ENCODE measurements at regions not wholly inside any gene's neighbourhood (a gene's known extent, or its start where the extent isn't known, plus 50 kb on each side); places are given as distances from the start of the nearest gene placed in this dataset.

GRCh38 chr13:40302351-40302750, 364.1 kb downstream of the FOXO1 start:
- no peak for DNase-seq (ENCODE audit: low read depth)

DNA sequence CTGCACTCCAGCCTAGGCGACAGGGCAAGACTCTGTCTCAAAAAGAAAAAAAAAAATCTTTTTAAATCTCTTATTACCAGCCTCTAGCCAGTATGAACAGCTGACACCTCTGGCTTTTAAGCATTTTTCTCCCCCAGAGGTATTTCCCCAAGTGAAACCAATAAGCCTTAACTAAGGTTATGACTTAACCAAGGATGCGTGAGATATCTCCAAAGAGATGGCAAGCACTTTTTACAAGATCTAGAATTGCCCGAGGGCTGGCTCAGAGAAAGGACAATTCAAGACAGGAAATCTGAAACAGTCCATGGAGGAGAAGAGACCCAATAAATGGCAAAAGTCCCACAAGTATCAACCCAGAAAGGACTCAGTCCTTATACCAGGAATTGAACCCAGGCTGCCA, 362.1 kb downstream of the FOXO1 start:
- DNase-seq (ENCODE audit: low read depth), result no peak

DNA sequence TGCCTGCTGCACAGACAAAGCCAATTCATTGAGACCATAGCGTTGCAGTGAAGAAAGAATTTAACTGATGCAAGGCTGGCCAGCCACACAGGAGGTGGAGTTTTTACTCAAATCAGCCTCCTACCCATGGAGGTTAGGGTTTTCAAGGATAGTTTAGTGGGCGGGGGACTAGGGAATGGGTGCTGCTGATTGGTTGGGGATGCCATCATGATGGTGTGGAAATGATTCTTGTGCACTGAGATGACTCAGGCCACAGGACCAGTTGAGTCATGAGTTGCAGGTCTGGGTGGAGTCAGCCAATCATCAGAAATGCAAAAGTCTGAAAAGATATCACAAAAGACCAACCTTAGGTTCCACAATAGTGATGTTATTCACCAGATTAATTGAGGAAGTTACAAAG, 359.6 kb downstream of the FOXO1 start:
- peak; percentile 41 for DNase-seq (ENCODE audit: low read depth)

- no peak for DNase-seq (ENCODE audit: low read depth)
Observed at GRCh38 chr13:40309881-40310280, 356.6 kb downstream of the FOXO1 start.

GRCh38 chr13:40311356-40312101, 354.9 kb downstream of the FOXO1 start:
- no peak for DNase-seq (ENCODE audit: low read depth)

- no peak for DNase-seq (ENCODE audit: low read depth)
Observed at GRCh38 chr13:40313269-40314200, 352.9 kb downstream of the FOXO1 start.

DNA sequence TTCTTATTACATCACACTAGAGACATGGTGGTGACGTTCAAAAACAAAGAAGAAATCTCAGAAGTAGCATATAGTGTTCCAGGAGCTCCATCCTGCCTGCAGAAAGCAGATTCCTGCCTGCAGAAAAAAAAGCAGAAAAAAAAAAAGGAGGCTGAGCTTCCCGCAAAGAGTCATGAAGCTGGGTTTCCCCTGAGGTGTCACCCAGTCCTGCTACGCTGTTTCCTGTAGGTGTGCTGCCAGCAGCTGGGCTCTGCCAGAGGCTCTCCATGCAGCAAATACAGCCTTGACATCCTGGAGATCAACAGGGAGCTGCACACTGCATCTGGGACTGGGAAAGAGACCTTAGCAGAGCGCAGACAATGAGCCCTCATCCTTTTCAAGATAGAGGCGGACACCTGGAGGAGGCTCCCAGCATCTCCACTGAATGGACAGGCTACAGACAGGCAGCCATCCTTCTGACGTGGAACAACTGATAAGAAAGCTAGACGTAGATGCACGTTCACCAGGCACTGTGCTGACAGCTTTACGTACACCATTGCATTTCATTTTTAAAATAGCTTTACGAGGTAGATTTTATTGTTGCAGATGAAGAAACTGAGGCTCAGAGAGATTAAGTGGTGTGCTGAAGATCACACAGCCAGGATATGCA, 350.9 kb downstream of the FOXO1 start:
- DNase-seq (ENCODE audit: low read depth), result peak; percentile 47

DNA sequence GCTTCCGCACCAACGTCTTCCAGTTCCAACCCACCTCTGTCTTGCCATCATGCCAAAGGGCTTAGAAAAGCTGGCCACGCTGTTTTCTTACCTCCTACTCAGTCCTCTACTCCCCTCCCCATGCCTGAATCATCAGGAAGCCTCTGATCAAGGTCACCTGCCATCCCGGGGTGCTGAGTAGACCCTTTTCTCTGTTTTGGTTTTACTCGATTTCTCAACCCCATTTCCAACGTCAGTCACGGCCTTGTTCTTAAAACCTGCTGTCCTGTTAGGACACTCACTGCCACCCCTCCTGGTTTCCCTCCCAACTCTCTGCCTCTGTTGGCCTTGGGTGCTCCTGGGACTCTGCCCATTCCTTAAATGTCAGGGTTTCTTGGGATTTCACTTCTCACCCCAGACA, 350.1 kb downstream of the FOXO1 start:
- peak; percentile 34 for DNase-seq (ENCODE audit: low read depth)

DNA sequence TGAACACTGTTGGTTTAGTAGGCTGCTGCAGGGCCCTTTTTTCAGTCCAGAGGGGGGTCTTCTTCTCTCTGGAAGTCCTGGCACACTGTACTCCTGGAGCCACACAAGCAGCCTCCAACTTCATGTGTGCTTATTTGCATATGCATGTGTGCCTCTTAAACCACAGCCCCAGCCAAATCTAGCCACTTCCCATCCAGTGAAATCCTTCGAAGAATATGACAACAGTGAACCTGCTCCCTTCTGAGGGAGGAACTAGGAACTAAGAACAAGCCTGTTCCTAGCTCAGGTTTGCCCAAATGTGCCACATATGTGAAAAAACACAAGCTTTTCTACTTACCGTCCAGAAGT, 348.5 kb downstream of the FOXO1 start:
- no peak for DNase-seq (ENCODE audit: low read depth)

DNA sequence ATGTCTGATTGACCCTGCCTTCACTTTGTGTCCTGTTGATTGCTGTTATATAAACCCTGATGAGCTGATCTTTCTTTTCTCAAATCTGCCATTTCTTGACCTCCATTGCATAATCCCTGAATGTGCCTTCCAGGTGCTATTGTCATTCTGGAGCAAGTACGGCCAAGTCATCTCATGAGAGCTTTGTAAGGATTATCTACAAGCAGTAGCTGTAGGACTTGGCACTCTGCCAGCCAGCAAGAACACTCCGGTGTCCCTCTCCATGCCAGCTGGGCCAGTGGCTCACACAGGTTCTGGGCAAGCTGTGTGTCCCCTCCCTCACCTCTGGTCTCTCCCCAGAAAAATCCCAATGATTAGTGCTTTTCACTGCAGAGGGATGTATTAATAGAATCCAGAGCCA, 348.1 kb downstream of the FOXO1 start:
- no peak for DNase-seq (ENCODE audit: low read depth)

DNA sequence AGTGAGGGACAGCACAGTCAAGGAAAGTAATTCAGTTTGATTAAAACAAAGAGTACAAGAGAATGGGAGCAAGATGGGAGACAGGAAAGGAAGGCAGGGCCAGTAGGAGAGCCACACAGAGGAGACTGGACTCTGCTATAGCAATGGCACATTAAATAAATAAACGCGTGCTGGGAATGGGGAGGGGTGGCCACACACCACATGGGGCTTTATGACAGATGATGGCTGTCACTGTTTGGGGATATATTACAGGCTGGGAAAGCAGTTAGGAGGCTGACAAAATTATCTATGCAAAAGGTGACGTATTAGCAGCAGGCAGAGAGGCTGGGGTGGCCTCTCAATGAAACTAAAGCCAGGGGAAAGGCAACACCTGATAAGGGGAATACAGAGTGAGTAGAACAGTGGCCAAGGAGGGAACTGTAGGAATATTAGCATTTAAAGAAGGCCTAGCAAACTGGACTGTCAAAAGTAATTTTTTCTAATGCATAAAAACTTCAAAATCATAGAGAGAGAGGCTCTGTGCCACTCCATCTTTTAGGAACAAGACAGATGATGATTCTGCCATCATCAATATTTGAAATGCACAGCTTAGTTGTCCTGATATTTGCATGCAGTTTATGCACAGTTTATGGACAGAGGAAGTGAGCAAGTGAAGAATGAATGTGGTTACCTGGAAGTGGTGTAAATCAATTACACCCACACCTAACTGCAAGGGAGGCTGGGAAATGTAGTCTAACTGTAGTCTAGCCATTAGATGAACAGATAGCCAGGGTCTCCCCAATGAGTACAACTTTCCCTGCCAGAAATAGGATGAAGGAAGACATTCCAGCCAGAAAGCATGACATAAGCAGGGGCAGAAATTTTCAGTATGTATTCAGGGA, 346.5 kb downstream of the FOXO1 start:
- no peak for DNase-seq (ENCODE audit: low read depth)

- no peak for DNase-seq (ENCODE audit: low read depth)
Observed at GRCh38 chr13:40328091-40328490, 338.4 kb downstream of the FOXO1 start.

GRCh38 chr13:40329781-40330485, 336.5 kb downstream of the FOXO1 start:
- DNase-seq (ENCODE audit: low read depth), result no peak

DNA sequence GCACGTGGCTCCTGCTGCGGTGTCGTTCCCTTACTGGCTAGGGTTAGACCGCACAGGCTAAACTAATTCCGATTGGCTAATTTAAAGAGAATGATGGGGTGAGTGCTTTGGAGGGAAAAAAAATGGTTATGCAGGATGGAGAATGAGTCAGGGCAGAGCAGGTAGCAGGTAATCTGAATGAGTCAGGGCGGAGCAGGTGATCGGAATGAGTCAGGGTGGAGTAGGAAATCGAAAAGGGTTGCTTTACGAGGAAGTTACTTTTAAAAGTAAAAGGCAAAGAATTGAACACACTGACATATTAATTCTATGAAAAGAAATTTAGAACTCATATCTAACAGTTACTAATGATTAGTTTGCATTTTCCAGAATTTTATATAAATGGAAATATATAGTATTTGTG, 335.5 kb downstream of the FOXO1 start:
- no peak for DNase-seq (ENCODE audit: low read depth)

- DNase-seq (ENCODE audit: low read depth), result no peak
Observed at GRCh38 chr13:40331802-40332201, 334.6 kb downstream of the FOXO1 start.

- no peak for DNase-seq (ENCODE audit: low read depth)
Observed at GRCh38 chr13:40333226-40333625, 333.2 kb downstream of the FOXO1 start.

DNA sequence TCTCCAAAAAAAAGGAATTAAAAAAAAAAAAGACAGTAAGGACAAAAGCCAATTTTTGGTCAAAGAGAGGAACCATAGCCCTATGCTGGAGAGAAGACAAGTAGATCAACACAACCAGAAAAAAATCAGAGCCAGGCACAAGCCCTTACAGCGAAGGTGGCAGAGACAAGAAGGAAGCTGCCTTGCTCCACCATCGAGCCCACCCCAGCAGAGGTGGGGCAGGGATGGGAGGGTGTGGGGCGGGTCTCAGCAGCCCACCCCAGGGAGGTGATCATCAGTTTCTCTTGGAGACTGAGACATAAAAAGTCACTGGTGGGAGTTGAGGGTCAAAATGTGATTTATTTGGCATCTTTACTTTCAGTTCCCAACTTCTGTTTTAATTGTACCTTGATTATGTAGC, 332.4 kb downstream of the FOXO1 start:
- DNase-seq (ENCODE audit: low read depth), result no peak

DNA sequence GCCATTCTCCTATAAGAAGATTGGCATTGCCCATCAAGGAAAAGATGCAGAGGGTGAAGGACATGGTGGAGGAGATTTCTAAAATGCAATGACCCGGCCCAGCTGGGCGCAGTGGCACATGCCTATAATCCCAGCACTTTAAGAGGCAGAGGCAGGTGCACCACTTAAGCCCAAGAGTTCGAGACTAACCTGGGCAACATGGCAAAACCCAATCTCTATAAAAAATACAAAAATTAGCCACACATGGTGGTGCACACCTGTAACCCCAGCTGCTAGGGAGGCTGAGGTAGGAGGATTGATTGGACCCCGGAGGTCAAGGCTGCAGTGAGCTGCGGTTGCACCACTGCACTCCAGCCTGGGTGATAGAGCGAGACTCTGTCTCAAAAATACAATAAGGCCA, 331.8 kb downstream of the FOXO1 start:
- no peak for DNase-seq (ENCODE audit: low read depth)

DNA sequence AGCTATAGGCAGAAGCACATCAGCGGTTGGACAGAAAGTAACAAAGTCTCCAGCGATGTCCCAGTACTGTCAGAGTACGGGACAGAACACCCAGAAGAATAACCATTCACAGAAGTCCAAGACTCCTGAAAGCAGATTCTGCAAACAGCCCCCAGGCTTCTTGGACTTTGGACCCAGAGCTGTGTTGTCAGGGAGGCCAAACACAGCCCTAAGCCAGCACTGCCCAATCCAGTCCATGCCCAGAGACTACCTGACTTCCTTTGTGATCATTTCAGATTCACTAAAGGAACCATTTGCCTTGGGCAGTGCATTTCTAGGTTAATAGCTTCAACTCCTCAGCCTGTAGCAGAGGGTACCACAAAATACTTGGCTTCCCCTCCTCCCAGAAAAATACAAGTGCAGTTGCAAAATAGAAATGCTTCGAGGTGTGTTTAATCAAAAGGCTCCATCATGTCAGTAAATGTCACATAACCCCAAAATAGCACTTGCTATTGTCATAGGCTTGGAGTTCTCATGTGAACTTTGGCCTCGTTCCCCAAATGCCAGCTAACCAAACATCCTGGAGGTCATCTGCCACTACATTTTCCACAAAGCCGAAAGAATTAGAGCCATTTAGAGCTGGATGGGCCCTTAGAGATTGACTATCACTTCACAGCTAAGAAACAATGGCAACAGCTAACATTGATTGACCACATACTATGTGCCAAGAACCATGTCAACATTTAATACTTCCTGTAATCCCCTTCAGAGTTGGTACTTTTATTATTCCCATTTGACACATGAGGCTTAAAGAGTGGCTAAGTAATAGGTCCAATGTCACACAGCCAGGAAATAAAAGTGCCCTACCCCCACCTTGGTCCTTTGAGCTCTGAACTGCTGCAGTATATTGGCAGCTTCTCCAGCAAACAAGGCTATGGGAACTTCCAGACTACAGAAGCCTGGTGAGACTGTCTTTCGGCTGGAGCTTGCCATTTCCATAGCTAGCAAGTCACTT, 329.9 kb downstream of the FOXO1 start:
- no peak for DNase-seq (ENCODE audit: low read depth)

GRCh38 chr13:40337651-40338050, 328.8 kb downstream of the FOXO1 start:
- no peak for DNase-seq (ENCODE audit: low read depth)
